ENCODE measurements at regions not wholly inside any gene's neighbourhood (a gene's known extent, or its start where the extent isn't known, plus 50 kb on each side); places are given as distances from the start of the nearest gene placed in this dataset.

DNA sequence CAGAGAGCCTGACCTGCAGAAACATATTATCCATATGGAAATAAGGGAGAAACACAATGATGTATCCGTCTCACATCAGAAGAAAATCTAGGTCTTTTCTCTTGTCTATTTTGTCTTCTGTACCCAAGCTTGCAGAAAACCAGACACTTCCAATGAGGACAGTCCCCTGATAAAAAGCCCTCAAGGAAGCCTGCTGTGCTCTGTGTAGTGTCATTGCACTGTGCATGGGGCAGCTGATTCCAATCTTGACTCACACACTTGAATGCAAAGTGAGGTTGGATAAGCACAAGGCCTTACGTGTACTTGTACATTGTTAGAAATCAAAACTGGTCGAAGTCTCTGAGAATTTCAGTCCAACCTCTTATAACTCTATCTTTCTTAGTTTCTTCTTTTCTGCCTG is 256.6 kb upstream of the MYOCD start:
- no peak for TF ChIP-seq POLR2A (IDR thresholded peaks at IDR 0.05)
- TF ChIP-seq, protein P1, sequence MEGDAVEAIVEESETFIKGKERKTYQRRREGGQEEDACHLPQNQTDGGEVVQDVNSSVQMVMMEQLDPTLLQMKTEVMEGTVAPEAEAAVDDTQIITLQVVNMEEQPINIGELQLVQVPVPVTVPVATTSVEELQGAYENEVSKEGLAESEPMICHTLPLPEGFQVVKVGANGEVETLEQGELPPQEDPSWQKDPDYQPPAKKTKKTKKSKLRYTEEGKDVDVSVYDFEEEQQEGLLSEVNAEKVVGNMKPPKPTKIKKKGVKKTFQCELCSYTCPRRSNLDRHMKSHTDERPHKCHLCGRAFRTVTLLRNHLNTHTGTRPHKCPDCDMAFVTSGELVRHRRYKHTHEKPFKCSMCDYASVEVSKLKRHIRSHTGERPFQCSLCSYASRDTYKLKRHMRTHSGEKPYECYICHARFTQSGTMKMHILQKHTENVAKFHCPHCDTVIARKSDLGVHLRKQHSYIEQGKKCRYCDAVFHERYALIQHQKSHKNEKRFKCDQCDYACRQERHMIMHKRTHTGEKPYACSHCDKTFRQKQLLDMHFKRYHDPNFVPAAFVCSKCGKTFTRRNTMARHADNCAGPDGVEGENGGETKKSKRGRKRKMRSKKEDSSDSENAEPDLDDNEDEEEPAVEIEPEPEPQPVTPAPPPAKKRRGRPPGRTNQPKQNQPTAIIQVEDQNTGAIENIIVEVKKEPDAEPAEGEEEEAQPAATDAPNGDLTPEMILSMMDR (IDR thresholded peaks at IDR 0.05), result no peak

Data from suprapubic skin (tissue), 3 donors.